H1 (cell line): ENCODE measurements at regions not wholly inside any gene's neighbourhood (a gene's known extent, or its start where the extent isn't known, plus 50 kb on each side); places are given as distances from the start of the nearest gene placed in this dataset.

Source experiments
- CTCF ChIA-PET: fragments of 300-600 bp; sonication (Branson Sonifier 250); formaldehyde crosslinking; loops from one replicate; lab custom pipeline; 2021; ENCODE audit not compliant: partially characterized antibody; lab: Charles Lee
- POLR2A ChIA-PET: fragments of 300-600 bp; sonication (Branson Sonifier 250); formaldehyde crosslinking; loops from one replicate; lab custom pipeline; 2021; ENCODE audit warnings: inconsistent platforms; ENCODE audit not compliant: partially characterized antibody; lab: Charles Lee
- DNase-seq, 2 experiments: peaks; one replicate each; pipeline versions ENCODE4 v3.0.0 to v3.0.0-alpha.2; 2010 to 2022; ENCODE audit warnings: low spot score in 2 of 2, low read depth in 1 of 2, mixed read lengths in 1 of 2
- FAIRE-seq: peaks from 2 replicates; lab custom pipeline; 2011; peaks lifted over from hg19 to GRCh38; lab: Jason Lieb, UNC
- H2AFZ ChIP-seq: 2 replicates; pipeline ENCODE4 v1.8.1; 2012; ENCODE audit warnings: low read length, inconsistent platforms
- H2AK5ac ChIP-seq: 2 replicates; pipeline ENCODE4 v1.6.1; 2013; ENCODE audit warnings: low read depth, low read length
- H2BK120ac ChIP-seq: replicated peaks from 2 replicates; pipeline ENCODE3; 2013; ENCODE audit warnings: low read depth, low read length, inconsistent platforms
- H2BK12ac ChIP-seq: 2 replicates; pipeline ENCODE4 v1.6.1; 2013; ENCODE audit warnings: low read depth, low read length
- H2BK15ac ChIP-seq: 2 replicates; pipeline ENCODE4 v1.6.1; 2013; ENCODE audit warnings: low read length
- H2BK20ac ChIP-seq: 2 replicates; pipeline ENCODE4 v1.6.1; 2013; ENCODE audit warnings: low read length
- H2BK5ac ChIP-seq: 2 replicates; pipeline ENCODE4 v1.6.1; 2013; ENCODE audit warnings: low read depth, low read length
- H3K14ac ChIP-seq: 2 replicates; pipeline ENCODE4 v1.6.1; 2013; ENCODE audit warnings: inconsistent platforms; ENCODE audit not compliant: insufficient read length
- H3K18ac ChIP-seq: 2 replicates; pipeline ENCODE4 v1.6.1; 2013; ENCODE audit warnings: low read length; ENCODE audit errors: extremely low read depth
- H3K23ac ChIP-seq: 2 replicates; pipeline ENCODE4 v1.6.1; 2013; ENCODE audit warnings: inconsistent platforms; ENCODE audit not compliant: insufficient read length
- H3K23me2 ChIP-seq: 2 replicates; pipeline ENCODE4 v1.6.1; 2013; ENCODE audit warnings: low read depth, low read length
- H3K27ac ChIP-seq: 2 replicates; pipeline ENCODE4 v1.6.1; 2011; ENCODE audit warnings: low read depth, low read length, inconsistent platforms
- H3K27me3 ChIP-seq, 4 experiments: replicated peaks in 1 of 4; 1 replicate in 1 of 4; 2 replicates in 3 of 4; pipeline versions ENCODE4 v1.6.1 to v1.8.1; 2011 to 2013; ENCODE audit warnings: low read length in 3 of 4, mild to moderate bottlenecking in 3 of 4, inconsistent platforms in 2 of 4, mixed read lengths in 2 of 4, moderate library complexity in 1 of 4; ENCODE audit not compliant: control insufficient read depth in 3 of 4, insufficient read depth in 3 of 4; ENCODE audit errors: extremely low read depth in 1 of 4
- H3K36me3 ChIP-seq, 4 experiments: 2 replicates each; pipeline versions ENCODE4 v1.6.1 to v1.8.1; 2011 to 2013; ENCODE audit warnings: mild to moderate bottlenecking in 4 of 4, low read length in 3 of 4, moderate library complexity in 2 of 4, control low read depth in 1 of 4, inconsistent platforms in 1 of 4; ENCODE audit not compliant: insufficient read depth in 4 of 4, control insufficient read depth in 2 of 4
- H3K4ac ChIP-seq: replicated peaks from 2 replicates; pipeline ENCODE3; 2013; ENCODE audit warnings: low read length, low read depth, mixed read lengths, inconsistent platforms; ENCODE audit not compliant: insufficient read length
- H3K4me1 ChIP-seq, 4 experiments: replicated peaks in 1 of 4; 1 replicate in 1 of 4; 2 replicates in 3 of 4; pipeline versions ENCODE4 v1.6.1 to v1.8.1; 2011 to 2013; ENCODE audit warnings: low read length in 3 of 4, inconsistent platforms in 2 of 4, mixed read lengths in 1 of 4; ENCODE audit not compliant: insufficient read depth in 4 of 4, control insufficient read depth in 3 of 4
- H3K4me2 ChIP-seq, 2 experiments: 2 replicates each; pipeline versions ENCODE4 v1.6.1 to v1.8.1; 2011 to 2013; ENCODE audit warnings: low read depth in 2 of 2, low read length in 2 of 2, control low read depth in 1 of 2, inconsistent platforms in 1 of 2, mild to moderate bottlenecking in 1 of 2; ENCODE audit not compliant: insufficient read depth in 1 of 2
- H3K4me3 ChIP-seq, 4 experiments: fragments of 200-600, 300-600 bp in 1 of 4; sonication (generic), shearing (Covaris generic), sonication (Bioruptor Twin) in 1 of 4; 2 replicates each; pipeline versions ENCODE4 v1.5.1 to v1.8.1; 2011 to 2016; ENCODE audit warnings: low read length in 4 of 4, low read depth in 3 of 4, control low read depth in 2 of 4, inconsistent platforms in 2 of 4, mild to moderate bottlenecking in 2 of 4, mixed read lengths in 1 of 4, moderate library complexity in 1 of 4; ENCODE audit not compliant: insufficient read depth in 2 of 4; ENCODE audit errors: extremely low read depth in 1 of 4
- H3K56ac ChIP-seq: replicated peaks from 2 replicates; pipeline ENCODE3; 2013; ENCODE audit warnings: low read depth, mild to moderate bottlenecking, mixed read lengths, low read length, inconsistent platforms; ENCODE audit not compliant: insufficient read length
- H3K79me1 ChIP-seq: 2 replicates; pipeline ENCODE4 v1.6.1; 2013; ENCODE audit warnings: low read depth, low read length, control low read depth
- H3K79me2 ChIP-seq, 2 experiments: 2 replicates each; pipeline versions ENCODE4 v1.6.1 to v1.8.1; 2012 to 2013; ENCODE audit warnings: low read length in 2 of 2, mild to moderate bottlenecking in 2 of 2, inconsistent platforms in 1 of 2; ENCODE audit not compliant: insufficient read depth in 2 of 2, control insufficient read depth in 1 of 2
- H3K9ac ChIP-seq, 4 experiments: replicated peaks in 1 of 4; 1 replicate in 1 of 4; 2 replicates in 3 of 4; pipeline versions ENCODE4 v1.6.1 to v1.8.1; 2011 to 2013; ENCODE audit warnings: low read depth in 3 of 4, low read length in 3 of 4, control low read depth in 2 of 4, mild to moderate bottlenecking in 2 of 4, moderate library complexity in 2 of 4, inconsistent platforms in 1 of 4; ENCODE audit errors: extremely low read depth in 1 of 4
- H3K9me3 ChIP-seq, 2 experiments: 2 replicates each; pipeline versions ENCODE4 v1.6.1 to v1.8.1; 2012 to 2013; ENCODE audit warnings: mild to moderate bottlenecking in 2 of 2, moderate library complexity in 2 of 2, control low read depth in 1 of 2, inconsistent platforms in 1 of 2, low read depth in 1 of 2, low read length in 1 of 2, mixed read lengths in 1 of 2; ENCODE audit not compliant: insufficient read depth in 2 of 2
- H4K20me1 ChIP-seq, 2 experiments: replicated peaks in 1 of 2; 2 replicates each; pipeline versions ENCODE3 to v1.8.1; 2011 to 2013; ENCODE audit warnings: inconsistent platforms in 2 of 2, low read length in 2 of 2, mild to moderate bottlenecking in 1 of 2; ENCODE audit not compliant: insufficient read depth in 2 of 2, control insufficient read depth in 1 of 2
- H4K5ac ChIP-seq: 2 replicates; pipeline ENCODE4 v1.6.1; 2013; ENCODE audit warnings: low read length, low read depth, mixed read lengths, inconsistent platforms; ENCODE audit not compliant: insufficient read length
- H4K8ac ChIP-seq: 2 replicates; pipeline ENCODE4 v1.8.0; 2013; ENCODE audit warnings: mild to moderate bottlenecking, moderate library complexity, low read length, inconsistent platforms; ENCODE audit not compliant: insufficient read depth; ENCODE audit errors: extremely low read depth
- H4K91ac ChIP-seq: replicated peaks from 2 replicates; pipeline ENCODE3; 2013; ENCODE audit warnings: low read length, mixed read lengths, inconsistent platforms; ENCODE audit not compliant: insufficient read length
- BACH1 ChIP-seq: IDR thresholded peaks from 2 replicates; pipeline ENCODE4 v1.6.1; 2012; ENCODE audit warnings: low read length, improper control_type of control experiment
- CBX8 ChIP-seq: fragments of 300-800, 300-1000 bp; sonication (generic); IDR thresholded peaks from 2 replicates; pipeline ENCODE4 v1.7.1; 2016; ENCODE audit warnings: low read depth, low read length, borderline replicate concordance
- RAD21 ChIP-seq, 2 experiments: IDR thresholded peaks in 1 of 2; conservative IDR thresholded peaks in 1 of 2; 2 replicates each; pipeline ENCODE4 v1.6.1; 2011; ENCODE audit warnings: low read depth in 2 of 2, low read length in 2 of 2, improper control_type of control experiment in 1 of 2, inconsistent platforms in 1 of 2, mild to moderate bottlenecking in 1 of 2, moderate library complexity in 1 of 2
- RFX5 ChIP-seq: IDR thresholded peaks from 2 replicates; pipeline ENCODE4 v1.6.1; 2011; ENCODE audit warnings: low read depth, low read length, improper control_type of control experiment, borderline replicate concordance
- SP1 ChIP-seq: IDR thresholded peaks from 2 replicates; pipeline ENCODE4 v1.6.1; 2011; ENCODE audit warnings: low read depth, low read length
- TBP ChIP-seq: IDR thresholded peaks from 2 replicates; pipeline ENCODE4 v1.6.1; 2011; ENCODE audit warnings: low read depth, low read length, improper control_type of control experiment
- TCF12 ChIP-seq: IDR thresholded peaks from 2 replicates; pipeline ENCODE4 v1.6.1; 2011; ENCODE audit warnings: low read depth, mild to moderate bottlenecking, low read length
- ZNF274 ChIP-seq: IDR thresholded peaks from 2 replicates; pipeline ENCODE4 v1.7.0; 2012; ENCODE audit warnings: low read length, borderline replicate concordance; ENCODE audit errors: extremely low read depth
- WGBS, 2 experiments: shearing (Covaris generic) in 1 of 2; methylation state at CpG; one replicate each; pipeline versions ENCODE4 v1.1.6 to v1.1.7; 2013 to 2015; ENCODE audit warnings: low lambda C conversion rate in 2 of 2, mixed read lengths in 2 of 2, inconsistent platforms in 1 of 2, low coverage in 1 of 2, missing lambda C conversion rate in 1 of 2; ENCODE audit not compliant: insufficient replicate concordance in 2 of 2, insufficient coverage in 1 of 2, insufficient read length in 1 of 2; ENCODE audit errors: extremely low coverage in 1 of 2, missing lambda C conversion rate in 1 of 2; 5-methylcytosine and 5-hydroxymethylcytosine counted together
- TF ChIP-seq, protein P1 (sequence below): IDR thresholded peaks from 2 replicates; pipeline ENCODE4 v1.6.1; 2011; ENCODE audit warnings: low read depth, mild to moderate bottlenecking, low read length; ENCODE audit not compliant: insufficient read depth

DNA sequence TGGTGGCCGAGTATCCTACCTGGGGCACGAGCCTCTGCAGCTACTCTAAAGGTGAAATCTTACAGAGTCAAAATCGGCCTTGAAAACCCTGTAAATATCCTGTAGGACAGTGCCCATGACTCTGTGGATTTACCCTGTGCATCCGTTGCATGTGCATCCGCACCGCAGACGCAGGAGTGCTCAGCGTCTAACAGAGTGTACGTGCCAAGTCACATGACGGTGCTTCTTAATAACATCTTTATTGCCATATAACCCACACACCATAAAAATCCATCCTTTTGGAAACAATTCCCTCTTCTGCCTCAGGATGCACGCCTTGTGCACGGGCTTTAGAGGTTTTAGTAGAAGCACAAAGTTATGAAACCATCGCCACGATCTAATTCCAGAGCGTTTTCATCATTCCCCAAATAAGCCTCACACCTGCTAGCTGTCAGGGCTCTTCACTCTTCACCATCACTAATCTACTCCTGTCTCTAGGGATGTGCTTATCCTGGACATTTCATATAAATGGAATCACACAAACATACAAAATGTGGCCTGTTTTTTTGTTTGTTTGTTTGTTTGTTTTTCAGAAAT lies 384.5 kb upstream of the SULF2 start:
- Histone ChIP-seq H4K8ac (no peak overlapping the region), H3K14ac (no peak overlapping the region), H2BK5ac (no peak overlapping the region), H2BK120ac (no peak overlapping the region), H3K79me2 (no peaks in the 10 kb centered on the region), H4K91ac (no peak overlapping the region), H3K36me3 (no peaks in the 10 kb centered on the region), H3K9ac (no peak overlapping the region), H3K4ac (no peak overlapping the region), H3K9me3 (no peaks in the 10 kb centered on the region), H3K4me3 (no peak overlapping the region), H3K23ac (no peak overlapping the region), H3K4me1 (no peaks in the 10 kb centered on the region; a peak in 1 of 7 replicates), H3K56ac (no peak overlapping the region), H2AFZ (no peak overlapping the region), H3K4me2 (no peak overlapping the region), H2BK20ac (no peak overlapping the region), H3K79me1 (no peaks in the 10 kb centered on the region), H3K23me2 (no peaks in the 10 kb centered on the region), H4K5ac (no peak overlapping the region), H3K27ac (no peak overlapping the region), H2BK15ac (no peak overlapping the region), H3K18ac (no peak overlapping the region), H4K20me1 (no peaks in the 10 kb centered on the region), H2AK5ac (no peak overlapping the region), H3K27me3 (no peaks in the 10 kb centered on the region), H2BK12ac (no peak overlapping the region)
- TF ChIP-seq SP1 (no peak), RAD21 (IDR thresholded peaks at IDR 0.05 in 1 of 2, conservative IDR thresholded peaks at IDR 0.05 in 1 of 2; ENCODE audit: low read depth in 2 of 2, low read length in 2 of 2) (no peak), TBP (no peak), BACH1 (no peak), ZNF274 (no peak), TCF12 (no peak), CBX8 (no peak), RFX5 (no peak)
- TF ChIP-seq, protein P1, sequence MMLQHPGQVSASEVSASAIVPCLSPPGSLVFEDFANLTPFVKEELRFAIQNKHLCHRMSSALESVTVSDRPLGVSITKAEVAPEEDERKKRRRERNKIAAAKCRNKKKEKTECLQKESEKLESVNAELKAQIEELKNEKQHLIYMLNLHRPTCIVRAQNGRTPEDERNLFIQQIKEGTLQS, result no peak
- no peak for DNase-seq
- whole genome bisulfite sequencing, 2 experiments, result 90% methylated on average over 15 of the region's 15 CpGs; no CpG with 5 or more reads in 1 of the 2 experiments
- ChIA-PET POLR2A (no interaction called here), CTCF (interaction anchor here (1.1 to 1.3 kb wide), 2 partner anchors 9 to 315 kb away, joined by 4 to 5 read pairs; no protein-coding TSS in a partner anchor)
- no peak for FAIRE-seq
